GM12874 (cell line): ENCODE measurements at regions not wholly inside any gene's neighbourhood (a gene's known extent, or its start where the extent isn't known, plus 50 kb on each side); places are given as distances from the start of the nearest gene placed in this dataset.

ENCODE experiments used
- TF ChIP-seq, protein P1 (sequence below): IDR thresholded peaks from 2 replicates; pipeline ENCODE4 v1.5.1; 2011; ENCODE audit warnings: low read depth, mild to moderate bottlenecking, control low read depth, low read length, moderate library complexity; ENCODE audit not compliant: insufficient read depth

DNA sequence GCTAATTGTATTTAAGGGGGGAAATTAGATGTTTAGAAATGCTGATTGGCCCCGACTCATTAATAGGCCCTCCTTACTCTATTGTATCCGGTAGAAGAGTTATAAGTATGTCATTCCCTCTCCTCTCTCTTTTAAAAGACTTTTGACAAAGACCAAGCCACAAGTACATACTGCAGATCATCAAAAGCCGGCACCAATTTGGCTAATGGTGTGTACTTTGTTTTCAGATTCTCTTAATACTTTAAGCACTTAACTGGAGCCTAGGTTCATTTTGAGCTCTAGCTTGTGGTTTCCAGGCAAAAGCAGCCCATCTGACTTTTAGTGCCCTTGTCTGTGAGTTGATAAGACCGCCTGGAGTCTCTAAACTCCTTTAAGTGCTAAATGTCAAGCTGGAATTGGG, 210.0 kb upstream of the LYZL1 start:
- TF ChIP-seq, protein P1, sequence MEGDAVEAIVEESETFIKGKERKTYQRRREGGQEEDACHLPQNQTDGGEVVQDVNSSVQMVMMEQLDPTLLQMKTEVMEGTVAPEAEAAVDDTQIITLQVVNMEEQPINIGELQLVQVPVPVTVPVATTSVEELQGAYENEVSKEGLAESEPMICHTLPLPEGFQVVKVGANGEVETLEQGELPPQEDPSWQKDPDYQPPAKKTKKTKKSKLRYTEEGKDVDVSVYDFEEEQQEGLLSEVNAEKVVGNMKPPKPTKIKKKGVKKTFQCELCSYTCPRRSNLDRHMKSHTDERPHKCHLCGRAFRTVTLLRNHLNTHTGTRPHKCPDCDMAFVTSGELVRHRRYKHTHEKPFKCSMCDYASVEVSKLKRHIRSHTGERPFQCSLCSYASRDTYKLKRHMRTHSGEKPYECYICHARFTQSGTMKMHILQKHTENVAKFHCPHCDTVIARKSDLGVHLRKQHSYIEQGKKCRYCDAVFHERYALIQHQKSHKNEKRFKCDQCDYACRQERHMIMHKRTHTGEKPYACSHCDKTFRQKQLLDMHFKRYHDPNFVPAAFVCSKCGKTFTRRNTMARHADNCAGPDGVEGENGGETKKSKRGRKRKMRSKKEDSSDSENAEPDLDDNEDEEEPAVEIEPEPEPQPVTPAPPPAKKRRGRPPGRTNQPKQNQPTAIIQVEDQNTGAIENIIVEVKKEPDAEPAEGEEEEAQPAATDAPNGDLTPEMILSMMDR = no peak

DNA sequence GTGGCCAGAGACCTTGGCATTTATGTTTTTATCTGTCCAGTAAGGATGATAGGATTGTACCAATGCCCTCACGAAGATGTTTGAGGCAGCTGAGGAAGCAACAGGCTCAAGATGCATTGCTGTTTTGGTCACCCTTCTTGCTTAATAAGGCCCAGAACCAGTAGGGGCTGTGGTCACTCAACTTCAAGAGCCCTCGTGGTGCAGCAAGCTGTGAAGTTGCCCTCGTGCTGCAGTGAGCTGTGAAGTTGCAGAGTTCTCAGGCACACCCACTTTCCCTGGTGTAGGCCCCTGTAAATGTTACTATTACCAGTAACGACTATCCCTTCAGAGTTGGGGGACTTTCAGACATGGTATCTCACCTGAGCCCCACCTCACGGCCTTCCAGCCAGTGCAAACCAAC, 207.6 kb upstream of the LYZL1 start:
- TF ChIP-seq, protein P1 = no peak

- TF ChIP-seq, protein P1 = no peak
These were observed 206.8 kb upstream of the LYZL1 start for GRCh38 chr10:29081951-29082685.

DNA sequence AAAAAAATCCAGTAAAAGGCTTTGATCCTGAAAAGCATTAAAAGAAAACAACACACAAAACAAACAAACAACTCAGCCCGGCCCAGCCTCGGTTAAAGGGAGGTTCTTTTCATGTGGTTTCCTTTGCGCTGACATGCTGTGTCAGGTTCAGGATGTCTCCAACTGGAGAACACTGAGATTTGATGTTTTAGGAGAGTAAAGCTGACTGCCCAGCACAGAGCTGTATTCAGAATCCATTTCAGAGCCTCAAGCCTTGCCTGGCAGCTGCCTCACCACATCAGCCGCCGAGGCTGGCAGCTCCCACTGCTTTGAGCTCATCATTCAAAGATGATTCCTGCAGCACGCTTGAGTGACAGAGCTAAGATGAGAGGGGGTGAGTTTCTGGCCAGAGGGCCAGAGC, 205.8 kb upstream of the LYZL1 start:
- TF ChIP-seq, protein P1 = no peak

GRCh38 chr10:29084681-29085307, 204.1 kb upstream of the LYZL1 start:
- TF ChIP-seq, protein P1 = no peak

DNA sequence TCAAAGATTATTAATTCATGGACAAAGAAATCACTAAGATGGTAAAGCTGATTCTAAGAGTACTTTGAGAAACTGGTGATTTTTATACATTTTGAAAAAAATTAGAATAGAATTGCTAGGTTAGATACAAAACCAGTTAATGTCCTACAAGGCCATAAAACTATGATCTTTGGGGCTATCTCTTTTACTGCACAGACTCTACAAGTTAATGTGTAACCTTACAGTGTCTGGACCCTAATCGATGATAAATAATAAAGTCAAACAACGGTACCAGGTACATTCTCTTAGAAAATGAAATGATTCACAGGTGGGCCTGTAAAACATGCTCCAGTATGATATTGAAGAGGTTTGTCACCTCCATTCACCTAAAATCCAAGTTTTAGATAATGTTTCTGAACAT, 199.8 kb upstream of the LYZL1 start:
- TF ChIP-seq, protein P1 = no peak

DNA sequence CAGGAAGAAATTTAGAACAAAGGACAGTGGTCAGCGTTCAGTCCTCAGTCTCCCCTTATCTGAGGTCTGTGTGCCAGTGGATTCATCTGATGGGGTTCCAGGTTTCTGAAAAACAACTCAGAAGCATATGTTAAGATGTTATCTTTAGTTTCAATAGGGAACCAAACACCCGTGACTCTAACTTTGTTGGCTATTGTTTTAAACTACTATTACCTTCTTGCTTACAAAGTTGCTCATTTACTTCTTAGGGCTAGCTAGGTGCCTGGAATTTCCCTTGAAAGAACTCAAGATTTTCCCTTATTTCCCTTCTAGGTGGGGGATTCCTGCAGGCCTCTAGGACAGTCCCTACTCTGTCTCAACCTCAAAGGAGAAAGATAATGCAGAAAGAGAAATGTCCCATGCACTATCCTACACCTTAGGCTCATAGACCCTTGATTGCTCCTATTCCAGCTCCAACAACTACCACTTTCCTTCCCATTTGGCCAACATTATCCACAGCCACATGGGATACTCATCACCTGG, 192.5 kb upstream of the LYZL1 start:
- TF ChIP-seq, protein P1 = no peak
